GM21526 (cell line): ENCODE measurements at regions not wholly inside any gene's neighbourhood (a gene's known extent, or its start where the extent isn't known, plus 50 kb on each side); places are given as distances from the start of the nearest gene placed in this dataset.

Source experiments
- ATAC-seq: cut with Tn5 transposase; IDR thresholded peaks from one replicate; pipeline ENCODE4 v1.9.1; 2021; ENCODE audit warnings: moderate library complexity; ENCODE audit not compliant: unreplicated experiment, low FRiP score

- no peak for ATAC-seq
Measured at GRCh38 chr6:28585335-28585734, 59.7 kb downstream of the GPX5 start.

GRCh38 chr6:28586324-28586723 is 60.6 kb downstream of the GPX5 start:
- no peak for ATAC-seq

DNA sequence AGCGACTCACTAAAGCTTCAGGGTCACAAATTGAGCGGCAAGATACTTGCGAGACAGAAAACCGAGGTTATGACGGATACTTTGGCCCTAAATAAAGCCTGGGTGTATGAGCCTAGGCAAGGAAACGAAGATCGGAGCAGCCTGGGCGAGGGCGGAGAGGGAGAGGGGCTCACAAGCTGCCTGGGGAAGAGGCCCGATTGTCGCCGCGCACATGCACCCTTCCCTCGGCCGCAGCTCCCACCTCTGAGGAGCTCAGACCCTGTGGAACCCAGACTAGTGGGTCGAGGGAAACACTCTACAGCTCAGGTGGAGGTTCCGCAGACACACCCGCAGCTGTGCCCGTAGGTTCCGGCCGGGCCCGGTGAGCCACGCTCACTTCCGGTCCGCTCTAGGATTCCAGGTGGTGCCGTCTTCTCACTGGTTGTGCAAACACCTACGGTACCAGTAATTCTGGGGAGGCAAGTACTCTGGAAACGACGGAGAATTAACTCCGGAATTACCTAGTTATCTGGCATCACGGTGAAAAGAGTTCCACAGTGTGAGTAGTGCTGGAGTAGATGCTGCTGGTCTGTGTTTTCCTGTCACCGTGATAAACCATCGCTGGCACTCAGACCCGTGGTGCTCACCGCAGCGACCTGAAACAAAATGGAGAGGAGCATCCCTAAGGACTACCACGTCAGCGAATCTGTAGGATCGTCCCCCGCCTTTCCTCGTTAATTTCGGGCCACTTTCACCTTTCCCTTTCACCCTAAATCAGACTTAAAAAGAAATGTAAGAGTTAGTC is 61.5 kb downstream of the GPX5 start:
- ATAC-seq = peak; percentile 74

- no peak for ATAC-seq
Measured at GRCh38 chr6:28587746-28588075, 62.0 kb downstream of the GPX5 start.

- no peak for ATAC-seq
Measured at GRCh38 chr6:28588666-28589065, 63.0 kb downstream of the GPX5 start.

DNA sequence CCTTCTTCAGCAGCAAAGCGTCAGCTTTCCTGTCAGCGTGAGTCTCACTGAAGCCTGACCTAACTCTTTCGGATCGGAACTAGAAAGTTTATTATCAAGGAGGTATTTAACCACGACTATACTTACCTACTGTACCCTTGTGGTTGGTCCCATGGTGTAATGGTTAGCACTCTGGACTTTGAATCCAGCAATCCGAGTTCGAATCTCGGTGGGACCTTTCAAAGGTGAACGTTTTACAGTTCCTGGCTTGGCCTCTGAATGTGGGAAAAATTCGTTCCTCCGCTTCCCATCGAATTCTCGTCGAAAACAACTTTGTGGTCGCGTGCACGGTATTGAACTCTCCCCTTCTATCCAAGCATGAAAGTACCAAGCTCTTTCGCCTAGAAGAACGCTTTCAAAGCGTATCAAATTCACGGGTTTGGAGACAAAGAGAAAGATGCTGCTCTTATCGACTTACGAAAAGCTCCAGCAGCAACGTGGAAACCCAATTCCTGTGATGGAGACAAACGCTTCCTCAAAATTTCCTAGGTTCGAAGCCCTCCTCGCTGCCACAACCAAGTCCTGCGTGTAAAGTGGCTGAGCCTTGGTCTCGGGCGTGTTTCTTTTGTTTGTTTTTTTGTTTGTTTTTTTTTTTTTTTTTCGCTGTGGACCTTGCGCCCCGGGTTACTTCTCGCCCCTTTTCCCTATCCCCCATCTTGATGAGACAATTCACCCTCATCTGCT is 63.7 kb downstream of the GPX5 start:
- ATAC-seq = peak; percentile 52

DNA sequence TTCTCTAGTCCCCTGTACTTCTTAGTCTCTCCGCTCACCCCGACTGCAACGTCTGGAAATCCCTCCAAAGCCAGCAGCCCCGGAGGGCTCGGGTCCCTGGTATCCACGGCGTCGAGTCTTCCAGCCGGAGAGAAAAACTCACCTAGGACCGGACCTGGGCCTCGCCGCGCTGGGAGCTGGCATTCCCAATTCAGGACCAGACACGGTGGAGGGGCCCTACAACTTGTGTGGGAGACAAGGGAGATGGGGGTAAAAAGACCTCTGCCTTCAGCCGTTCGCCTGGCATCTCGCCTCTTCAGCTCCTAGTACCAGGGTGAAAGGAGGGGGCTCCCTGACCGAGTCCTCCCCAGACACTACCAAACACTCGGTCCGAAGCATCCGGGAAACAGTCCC is 64.3 kb downstream of the GPX5 start:
- no peak for ATAC-seq

GRCh38 chr6:28597217-28597835 is 71.6 kb downstream of the GPX5 start:
- ATAC-seq = no peak

DNA sequence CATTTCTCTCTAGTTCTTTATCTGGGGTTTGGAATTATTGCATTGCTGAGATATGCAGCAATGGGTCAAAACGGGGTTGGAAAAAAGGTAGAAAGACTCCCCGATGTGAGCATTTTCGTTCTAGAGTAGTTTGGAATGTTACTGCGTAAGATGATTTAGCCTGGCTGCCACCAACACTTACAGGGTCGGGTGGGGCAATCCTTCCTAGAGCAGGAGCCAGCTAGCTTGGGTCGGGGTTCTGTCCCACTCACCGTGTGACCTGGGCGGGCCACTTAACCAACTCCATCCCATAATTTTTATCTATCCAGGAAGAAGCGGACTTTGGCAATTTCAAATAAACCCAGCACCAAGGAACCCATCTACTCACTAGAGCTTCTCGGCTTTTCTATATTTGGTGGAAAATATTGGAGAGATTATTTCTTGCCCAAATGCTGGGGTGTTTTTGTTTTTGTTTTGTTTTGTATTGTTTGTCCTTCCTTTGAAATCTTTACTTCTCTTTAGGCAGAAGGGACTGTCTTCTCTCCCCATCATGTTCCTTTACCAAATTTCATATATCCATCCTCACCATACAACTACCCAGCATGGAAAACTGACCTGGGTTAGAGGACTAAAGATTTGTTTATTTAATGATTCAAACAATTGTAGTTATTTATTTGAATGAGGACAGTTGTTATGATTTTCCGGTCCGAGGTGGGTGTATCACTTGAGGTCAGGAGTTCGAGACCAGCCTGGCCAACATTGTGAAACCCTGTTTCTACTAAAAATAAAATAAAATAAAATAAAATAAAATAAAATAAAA is 72.4 kb downstream of the GPX5 start:
- no peak for ATAC-seq

DNA sequence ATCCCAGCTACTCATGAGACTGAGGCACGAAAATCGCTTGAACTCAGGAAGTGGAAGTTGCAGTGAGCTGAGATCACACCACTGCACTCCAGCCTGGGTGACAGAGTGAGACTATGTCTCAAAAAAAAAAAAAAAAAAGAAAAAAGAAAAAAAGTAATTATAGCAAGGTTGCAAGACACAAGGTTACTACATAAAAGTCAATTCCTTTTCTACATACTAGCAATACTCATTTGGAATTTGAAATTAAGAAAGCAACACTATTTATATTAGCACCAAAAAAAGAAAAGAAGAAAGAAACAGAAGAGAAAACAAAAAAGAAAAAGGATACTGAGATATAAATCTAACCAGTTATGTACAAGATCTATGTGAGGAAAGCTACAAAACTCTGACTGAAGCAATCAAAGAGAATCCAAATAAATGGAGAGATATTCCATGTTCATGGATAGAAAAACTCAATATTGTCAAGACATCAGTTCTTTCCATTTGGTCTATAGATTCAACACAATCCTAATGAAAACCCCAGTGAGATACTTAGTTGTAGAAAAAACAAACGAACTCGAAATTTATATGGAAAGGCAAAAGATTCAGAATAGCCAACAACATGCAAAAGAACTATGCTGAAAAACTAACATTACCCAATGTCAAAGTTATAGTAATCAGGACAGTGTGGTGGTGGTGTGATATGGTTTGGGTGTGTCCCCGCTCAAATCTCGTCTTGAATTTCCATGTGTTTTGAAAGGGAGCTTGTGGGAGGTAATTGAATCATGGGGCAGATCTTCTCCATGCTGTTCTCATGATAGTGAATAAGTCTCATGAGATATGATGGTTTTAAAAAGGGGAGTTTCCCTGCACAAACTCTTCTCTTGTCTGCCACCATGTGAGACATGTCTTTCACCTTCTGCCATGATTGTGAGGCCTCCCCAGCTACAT is 73.3 kb downstream of the GPX5 start:
- no peak for ATAC-seq

- no peak for ATAC-seq
Measured at GRCh38 chr6:28600245-28600644, 74.6 kb downstream of the GPX5 start.

GRCh38 chr6:28603891-28604290 is 78.2 kb downstream of the GPX5 start:
- ATAC-seq = no peak

- ATAC-seq = no peak
Measured at GRCh38 chr6:28606424-28607391, 81.0 kb downstream of the GPX5 start.

DNA sequence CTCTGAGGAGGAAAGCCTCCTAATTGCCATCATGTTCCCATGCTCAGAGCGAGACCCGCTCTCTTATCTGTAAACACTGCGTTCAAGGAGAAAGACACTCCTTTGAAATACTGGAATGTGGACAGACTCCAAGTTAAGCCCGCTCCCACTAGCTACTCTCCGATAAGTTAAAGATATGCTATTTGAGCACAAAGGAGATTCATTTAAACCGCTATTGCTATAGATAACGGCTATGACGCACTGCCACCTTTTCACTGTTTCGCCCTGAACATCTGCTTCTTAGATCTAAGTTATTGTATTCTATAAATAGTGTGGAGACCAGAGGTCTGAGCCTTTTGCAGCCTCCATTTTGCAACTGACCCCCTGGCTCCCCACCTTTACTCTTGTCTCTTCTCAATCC is 82.3 kb downstream of the GPX5 start:
- no peak for ATAC-seq

GRCh38 chr6:28609672-28610071 is 84.0 kb downstream of the GPX5 start:
- ATAC-seq = no peak

DNA sequence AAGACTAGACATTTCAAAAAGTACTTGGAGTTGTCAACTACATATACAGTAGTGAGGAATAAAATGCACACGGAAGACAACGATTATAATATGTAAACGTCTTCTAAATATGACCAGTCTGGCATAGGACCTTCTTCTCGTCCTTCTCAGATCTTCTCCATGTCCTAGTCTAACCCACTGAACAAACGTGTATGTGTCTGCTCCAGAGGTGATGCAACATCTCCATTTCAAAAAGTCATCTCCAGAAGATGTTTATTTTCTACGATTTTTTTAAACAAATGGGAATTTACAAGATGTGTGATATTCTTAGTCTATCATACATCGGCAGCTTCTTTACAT is 89.9 kb downstream of the GPX5 start:
- no peak for ATAC-seq

DNA sequence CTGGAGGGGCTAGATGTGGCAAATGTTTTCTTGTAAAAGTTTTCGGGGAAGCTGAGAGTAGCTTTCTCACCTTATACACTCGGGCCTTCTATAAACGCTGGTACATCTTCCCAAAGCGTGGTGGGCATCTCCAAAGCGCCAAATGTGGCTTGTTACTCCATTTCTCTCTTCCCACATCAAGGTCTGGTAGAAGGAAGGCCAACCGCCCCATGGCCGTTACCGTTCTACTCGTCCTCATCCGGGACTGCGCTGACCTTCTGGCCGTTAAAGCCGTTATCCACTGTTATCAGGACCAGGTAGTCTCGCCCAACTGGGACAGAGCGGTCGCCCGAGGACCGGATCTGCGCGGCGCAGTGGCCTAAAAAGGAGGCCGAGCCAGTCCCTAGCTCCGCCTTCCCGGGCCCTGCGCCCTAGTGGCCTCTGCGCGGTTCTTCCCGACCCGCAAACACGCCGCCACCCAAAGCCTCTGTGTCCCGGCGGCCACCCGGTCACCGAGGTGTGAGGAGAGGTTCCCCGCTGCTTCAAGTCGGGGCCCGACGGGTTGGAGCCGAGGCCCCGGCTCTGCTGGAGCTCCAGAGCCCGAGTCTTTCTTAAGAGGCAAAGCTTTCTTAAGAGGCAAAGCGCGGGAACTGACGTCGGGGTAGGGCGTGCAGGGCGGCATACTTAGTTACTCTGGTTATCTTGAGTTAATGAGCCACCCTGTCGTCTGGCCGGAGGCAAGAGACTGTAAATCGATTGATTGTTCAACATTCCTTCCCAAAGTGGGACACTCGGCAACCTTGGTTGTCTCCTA is 90.5 kb downstream of the GPX5 start:
- ATAC-seq = no peak

GRCh38 chr6:28618898-28619555 is 93.3 kb downstream of the GPX5 start:
- ATAC-seq = no peak
